ENCODE measurements at regions not wholly inside any gene's neighbourhood (a gene's known extent, or its start where the extent isn't known, plus 50 kb on each side); places are given as distances from the start of the nearest gene placed in this dataset.

DNA sequence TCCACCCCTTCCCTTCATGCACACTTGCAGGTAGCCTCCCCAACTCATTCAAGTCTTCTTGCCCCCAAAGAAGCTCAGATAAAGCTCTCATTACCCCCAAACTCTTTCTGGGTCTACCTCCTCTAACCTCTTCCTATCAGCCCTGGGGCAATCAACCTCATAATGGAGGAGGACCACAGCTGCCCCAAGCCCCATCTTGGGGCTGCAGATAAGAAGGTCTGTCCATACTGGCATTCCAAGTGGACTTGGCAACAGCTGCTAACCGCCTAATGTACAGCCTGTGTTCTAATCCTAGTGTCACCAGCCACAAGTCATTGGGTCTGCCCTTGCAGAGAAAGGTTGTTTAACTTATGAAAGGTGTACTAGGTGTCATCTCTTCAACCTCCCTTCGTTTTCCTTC, 107.4 kb upstream of the ADGRF1 start:
- TF ChIP-seq FOXA1 (IDR thresholded peaks at IDR 0.05) = no peak
- no peak for TF ChIP-seq FOXA1 (CRISPR knock-in tag; IDR thresholded peaks at IDR 0.05)
- TF ChIP-seq MXI1 (IDR thresholded peaks at IDR 0.05; ENCODE audit: borderline replicate concordance, low read depth, low read length) = no peak
- no peak for TF ChIP-seq EP300 (IDR thresholded peaks at IDR 0.05; ENCODE audit: low read depth in 2 of 2, low read length in 2 of 2)
- no peak for TF ChIP-seq EP300 (CRISPR knock-in tag; IDR thresholded peaks at IDR 0.05; ENCODE audit: borderline replicate concordance)
- TF ChIP-seq, protein P1, sequence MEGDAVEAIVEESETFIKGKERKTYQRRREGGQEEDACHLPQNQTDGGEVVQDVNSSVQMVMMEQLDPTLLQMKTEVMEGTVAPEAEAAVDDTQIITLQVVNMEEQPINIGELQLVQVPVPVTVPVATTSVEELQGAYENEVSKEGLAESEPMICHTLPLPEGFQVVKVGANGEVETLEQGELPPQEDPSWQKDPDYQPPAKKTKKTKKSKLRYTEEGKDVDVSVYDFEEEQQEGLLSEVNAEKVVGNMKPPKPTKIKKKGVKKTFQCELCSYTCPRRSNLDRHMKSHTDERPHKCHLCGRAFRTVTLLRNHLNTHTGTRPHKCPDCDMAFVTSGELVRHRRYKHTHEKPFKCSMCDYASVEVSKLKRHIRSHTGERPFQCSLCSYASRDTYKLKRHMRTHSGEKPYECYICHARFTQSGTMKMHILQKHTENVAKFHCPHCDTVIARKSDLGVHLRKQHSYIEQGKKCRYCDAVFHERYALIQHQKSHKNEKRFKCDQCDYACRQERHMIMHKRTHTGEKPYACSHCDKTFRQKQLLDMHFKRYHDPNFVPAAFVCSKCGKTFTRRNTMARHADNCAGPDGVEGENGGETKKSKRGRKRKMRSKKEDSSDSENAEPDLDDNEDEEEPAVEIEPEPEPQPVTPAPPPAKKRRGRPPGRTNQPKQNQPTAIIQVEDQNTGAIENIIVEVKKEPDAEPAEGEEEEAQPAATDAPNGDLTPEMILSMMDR (CRISPR knock-in tag; IDR thresholded peaks at IDR 0.05) = no peak
- no peak for TF ChIP-seq HCFC1 (IDR thresholded peaks at IDR 0.05; ENCODE audit: low read depth, low read length)
- TF ChIP-seq PAWR (CRISPR knock-in tag; IDR thresholded peaks at IDR 0.05; ENCODE audit: borderline replicate concordance) = no peak
- no peak for TF ChIP-seq SNAPC2 (CRISPR knock-in tag; IDR thresholded peaks at IDR 0.05)
- TF ChIP-seq REPIN1 (CRISPR knock-in tag; IDR thresholded peaks at IDR 0.05; ENCODE audit: borderline replicate concordance, low read depth) = no peak
- TF ChIP-seq, protein P2, sequence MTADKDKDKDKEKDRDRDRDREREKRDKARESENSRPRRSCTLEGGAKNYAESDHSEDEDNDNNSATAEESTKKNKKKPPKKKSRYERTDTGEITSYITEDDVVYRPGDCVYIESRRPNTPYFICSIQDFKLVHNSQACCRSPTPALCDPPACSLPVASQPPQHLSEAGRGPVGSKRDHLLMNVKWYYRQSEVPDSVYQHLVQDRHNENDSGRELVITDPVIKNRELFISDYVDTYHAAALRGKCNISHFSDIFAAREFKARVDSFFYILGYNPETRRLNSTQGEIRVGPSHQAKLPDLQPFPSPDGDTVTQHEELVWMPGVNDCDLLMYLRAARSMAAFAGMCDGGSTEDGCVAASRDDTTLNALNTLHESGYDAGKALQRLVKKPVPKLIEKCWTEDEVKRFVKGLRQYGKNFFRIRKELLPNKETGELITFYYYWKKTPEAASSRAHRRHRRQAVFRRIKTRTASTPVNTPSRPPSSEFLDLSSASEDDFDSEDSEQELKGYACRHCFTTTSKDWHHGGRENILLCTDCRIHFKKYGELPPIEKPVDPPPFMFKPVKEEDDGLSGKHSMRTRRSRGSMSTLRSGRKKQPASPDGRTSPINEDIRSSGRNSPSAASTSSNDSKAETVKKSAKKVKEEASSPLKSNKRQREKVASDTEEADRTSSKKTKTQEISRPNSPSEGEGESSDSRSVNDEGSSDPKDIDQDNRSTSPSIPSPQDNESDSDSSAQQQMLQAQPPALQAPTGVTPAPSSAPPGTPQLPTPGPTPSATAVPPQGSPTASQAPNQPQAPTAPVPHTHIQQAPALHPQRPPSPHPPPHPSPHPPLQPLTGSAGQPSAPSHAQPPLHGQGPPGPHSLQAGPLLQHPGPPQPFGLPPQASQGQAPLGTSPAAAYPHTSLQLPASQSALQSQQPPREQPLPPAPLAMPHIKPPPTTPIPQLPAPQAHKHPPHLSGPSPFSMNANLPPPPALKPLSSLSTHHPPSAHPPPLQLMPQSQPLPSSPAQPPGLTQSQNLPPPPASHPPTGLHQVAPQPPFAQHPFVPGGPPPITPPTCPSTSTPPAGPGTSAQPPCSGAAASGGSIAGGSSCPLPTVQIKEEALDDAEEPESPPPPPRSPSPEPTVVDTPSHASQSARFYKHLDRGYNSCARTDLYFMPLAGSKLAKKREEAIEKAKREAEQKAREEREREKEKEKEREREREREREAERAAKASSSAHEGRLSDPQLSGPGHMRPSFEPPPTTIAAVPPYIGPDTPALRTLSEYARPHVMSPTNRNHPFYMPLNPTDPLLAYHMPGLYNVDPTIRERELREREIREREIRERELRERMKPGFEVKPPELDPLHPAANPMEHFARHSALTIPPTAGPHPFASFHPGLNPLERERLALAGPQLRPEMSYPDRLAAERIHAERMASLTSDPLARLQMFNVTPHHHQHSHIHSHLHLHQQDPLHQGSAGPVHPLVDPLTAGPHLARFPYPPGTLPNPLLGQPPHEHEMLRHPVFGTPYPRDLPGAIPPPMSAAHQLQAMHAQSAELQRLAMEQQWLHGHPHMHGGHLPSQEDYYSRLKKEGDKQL (CRISPR knock-in tag; IDR thresholded peaks at IDR 0.05; ENCODE audit: low read depth) = no peak
- TF ChIP-seq, protein P3, sequence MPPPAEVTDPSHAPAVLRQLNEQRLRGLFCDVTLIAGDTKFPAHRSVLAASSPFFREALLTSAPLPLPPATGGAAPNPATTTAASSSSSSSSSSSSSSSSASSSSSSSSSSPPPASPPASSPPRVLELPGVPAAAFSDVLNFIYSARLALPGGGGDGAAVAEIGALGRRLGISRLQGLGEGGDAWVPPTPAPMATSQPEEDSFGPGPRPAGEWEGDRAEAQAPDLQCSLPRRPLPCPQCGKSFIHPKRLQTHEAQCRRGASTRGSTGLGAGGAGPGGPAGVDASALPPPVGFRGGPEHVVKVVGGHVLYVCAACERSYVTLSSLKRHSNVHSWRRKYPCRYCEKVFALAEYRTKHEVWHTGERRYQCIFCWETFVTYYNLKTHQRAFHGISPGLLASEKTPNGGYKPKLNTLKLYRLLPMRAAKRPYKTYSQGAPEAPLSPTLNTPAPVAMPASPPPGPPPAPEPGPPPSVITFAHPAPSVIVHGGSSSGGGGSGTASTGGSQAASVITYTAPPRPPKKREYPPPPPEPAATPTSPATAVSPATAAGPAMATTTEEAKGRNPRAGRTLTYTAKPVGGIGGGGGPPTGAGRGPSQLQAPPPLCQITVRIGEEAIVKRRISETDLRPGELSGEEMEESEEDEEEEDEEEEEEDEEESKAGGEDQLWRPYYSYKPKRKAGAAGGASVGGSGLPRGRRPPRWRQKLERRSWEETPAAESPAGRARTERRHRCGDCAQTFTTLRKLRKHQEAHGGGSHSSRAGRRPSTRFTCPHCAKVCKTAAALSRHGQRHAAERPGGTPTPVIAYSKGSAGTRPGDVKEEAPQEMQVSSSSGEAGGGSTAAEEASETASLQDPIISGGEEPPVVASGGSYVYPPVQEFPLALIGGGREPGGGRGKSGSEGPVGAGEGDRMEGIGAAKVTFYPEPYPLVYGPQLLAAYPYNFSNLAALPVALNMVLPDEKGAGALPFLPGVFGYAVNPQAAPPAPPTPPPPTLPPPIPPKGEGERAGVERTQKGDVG (CRISPR knock-in tag; IDR thresholded peaks at IDR 0.05; ENCODE audit: borderline replicate concordance) = no peak
- TF ChIP-seq ZNF558 (CRISPR knock-in tag; IDR thresholded peaks at IDR 0.05; ENCODE audit: borderline replicate concordance) = no peak
- no peak for TF ChIP-seq KDM2A (CRISPR knock-in tag; IDR thresholded peaks at IDR 0.05; ENCODE audit: borderline replicate concordance, low read depth)
